Fibroblast of skin of right quadriceps (primary cell): ENCODE measurements at regions not wholly inside any gene's neighbourhood (a gene's known extent, or its start where the extent isn't known, plus 50 kb on each side); places are given as distances from the start of the nearest gene placed in this dataset.
"Not testable (repeated sequence)": the region's sequence is repeated elsewhere in the genome, so short reads cannot be mapped to it uniquely, and the experiment has no call there.

Experiments
- DNase-seq: peaks from one replicate; pipeline ENCODE4 v3.0.0-alpha.2; 2013

DNA sequence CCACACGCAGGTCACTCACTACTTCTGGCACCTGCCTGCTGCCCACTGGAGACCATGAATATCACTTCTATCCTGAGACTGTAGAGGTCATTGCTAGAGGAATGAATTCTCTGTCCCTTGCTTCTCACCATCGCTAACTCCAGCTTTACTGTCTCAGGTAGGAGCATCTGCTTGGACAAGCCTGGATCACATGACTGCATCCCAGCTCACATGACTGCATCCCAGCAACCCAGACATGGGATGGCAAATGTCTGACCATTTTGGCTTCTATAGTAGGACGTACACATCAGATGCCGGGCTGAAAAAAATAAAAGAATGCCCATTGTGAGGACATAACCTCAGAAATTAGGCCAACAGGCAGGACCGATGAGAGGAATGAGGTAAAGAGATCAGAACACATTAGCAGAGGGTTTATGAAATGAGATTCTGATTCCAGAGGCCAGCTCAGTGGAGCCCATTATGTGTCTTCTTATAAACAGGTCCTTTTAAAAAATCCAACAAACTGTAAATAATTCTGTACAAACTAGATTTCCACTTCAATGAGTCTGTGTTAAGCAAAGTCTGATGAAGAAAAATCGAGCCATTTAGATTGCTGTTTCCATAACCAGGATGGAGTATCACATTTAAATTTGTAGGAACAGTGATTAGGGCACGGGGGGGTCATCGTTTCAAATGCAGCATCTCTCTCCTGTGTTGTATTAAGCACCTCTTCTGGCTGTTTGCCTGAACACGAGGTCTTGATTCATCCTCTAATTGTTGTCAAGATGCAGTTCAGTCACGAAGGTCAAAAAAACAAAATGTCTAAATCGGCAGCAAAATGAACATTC, 126.7 kb downstream of the MTHFS start:
- DNase-seq = no peak

DNA sequence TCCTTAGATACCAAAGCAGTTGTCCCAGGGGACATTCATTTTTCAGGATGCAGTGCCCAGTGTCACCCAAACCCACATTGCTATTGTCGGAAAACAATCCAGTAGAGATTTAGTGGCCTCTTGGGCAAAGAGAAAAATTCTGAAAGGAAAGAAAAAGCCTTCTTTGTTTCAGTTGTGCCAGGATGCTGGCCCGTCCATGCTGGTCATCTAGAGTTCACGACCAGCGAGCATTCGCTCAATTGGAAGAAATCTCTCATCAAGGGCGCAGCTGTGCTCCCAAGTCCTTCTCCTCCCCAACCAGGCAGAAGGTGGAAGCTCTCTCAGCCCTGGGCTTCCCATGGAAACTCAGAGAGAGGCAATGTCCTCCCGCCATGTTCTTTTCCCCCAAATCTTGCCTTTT, 123.7 kb downstream of the MTHFS start:
- no peak for DNase-seq

DNA sequence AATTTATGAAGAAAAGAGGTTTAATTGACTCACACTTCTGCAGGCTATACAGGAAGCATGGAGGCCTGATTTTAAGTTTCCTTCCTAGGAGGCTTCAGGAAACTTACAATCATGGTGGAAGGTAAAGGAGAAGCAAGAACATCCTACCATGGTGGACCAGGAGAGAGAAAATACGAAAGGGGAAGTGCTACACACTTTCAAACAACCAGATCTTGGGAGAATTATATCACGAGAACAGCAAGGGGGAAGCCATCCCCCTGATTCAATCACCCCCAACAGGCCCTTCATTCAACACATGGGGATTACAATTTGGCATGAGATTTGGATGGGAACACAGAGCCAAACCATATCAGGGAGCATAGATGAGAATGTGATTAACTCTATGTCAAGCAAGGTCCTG, 121.0 kb downstream of the MTHFS start:
- DNase-seq = no peak

DNA sequence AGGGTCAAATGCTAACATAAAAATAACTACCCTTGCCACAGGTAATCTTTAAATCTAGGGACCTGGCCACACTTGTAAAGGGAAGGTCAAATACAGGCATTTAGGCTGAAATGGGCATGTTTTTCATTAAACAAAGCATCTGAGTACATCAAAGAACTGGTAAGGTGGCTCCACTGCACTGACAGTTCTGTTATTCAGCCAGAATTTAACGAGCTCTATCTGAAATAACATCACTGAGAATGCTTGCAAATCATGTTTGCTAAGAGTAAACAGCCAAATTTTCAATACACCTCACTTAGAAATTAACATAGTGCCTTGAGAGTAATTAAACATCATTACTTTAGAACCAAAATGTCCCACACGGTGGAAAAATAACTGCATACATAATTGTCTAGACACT, 118.9 kb downstream of the MTHFS start:
- DNase-seq = no peak

DNA sequence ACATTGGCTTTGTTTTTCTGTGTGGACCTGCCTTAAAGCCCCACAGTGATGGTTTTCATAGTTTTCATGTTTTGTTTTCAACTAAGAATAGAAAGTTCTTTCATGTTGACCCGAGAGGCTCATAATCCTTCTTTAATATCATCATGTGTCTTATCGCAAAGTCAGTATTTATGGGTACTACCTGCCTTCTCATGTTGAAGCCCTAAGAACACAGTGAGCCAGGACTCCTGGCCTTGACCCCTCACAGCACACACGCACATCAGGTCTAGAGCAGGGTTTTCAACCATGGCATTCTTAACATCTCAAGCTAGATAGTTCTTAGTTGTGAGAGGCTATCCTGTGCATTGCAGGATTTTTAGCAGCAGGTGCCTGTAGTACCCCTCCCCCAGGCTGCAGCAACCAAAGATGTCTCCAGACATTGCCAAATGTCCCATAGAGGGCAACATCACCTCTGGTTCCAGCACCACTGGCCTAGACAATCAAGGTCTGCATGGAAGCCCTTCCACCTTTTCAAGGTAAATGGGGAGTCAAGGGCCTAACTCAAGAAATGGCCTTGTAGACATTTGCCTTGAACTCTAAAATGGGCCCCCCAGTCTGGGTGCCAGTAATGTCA, 118.3 kb downstream of the MTHFS start:
- no peak for DNase-seq

DNA sequence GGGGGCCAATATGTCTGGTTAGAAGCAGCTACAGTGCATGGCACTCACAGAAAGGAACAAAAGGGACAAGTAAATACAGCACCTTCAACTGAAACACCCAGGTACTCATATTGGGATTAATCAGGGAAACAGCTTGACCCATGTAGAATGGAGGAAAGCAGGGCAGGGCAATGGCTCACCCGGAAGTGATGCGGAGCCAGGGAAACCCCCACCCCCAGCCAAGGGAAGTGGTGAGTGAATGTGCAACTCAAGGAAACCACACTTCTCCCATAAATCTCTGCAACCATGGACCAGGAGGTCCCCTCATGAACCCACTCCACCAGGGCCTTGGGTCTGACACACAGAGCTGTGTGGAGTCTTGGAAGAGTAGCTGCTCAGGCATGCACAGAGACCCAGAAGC, 117.1 kb downstream of the MTHFS start:
- no peak for DNase-seq

DNA sequence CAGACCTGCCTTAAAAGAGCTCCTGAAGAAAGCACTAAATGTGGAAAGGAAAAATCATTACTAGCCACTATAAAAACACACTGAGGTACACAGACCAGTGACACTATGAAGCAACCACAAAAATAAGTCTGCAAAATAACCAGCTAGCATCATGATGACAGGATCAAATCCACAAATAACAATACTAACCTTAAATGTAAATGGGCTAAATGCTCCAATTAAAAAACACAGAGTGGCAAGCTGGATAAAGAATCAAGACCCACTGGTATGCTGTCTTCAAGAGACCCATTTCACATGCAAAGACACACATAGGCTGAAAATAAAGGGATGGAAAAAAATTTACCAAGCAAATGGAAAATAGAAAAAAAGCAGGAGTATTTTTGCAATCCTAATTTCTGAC, 114.5 kb downstream of the MTHFS start:
- not testable (repeated sequence) for DNase-seq
